HL-60 (cell line): ENCODE measurements at regions not wholly inside any gene's neighbourhood (a gene's known extent, or its start where the extent isn't known, plus 50 kb on each side); places are given as distances from the start of the nearest gene placed in this dataset.
"Not testable (repeated sequence)": the region's sequence is repeated elsewhere in the genome, so short reads cannot be mapped to it uniquely, and the experiment has no call there.

Source experiments
- DNase-seq, 2 experiments: peaks; one replicate each; pipeline ENCODE4 v3.0.0-alpha.2; 2010 to 2020; ENCODE audit warnings: low read depth in 1 of 2, low spot score in 1 of 2
- H3K27ac ChIP-seq: fragments of 250-450 bp; sonication (Bioruptor Pico); replicated peaks from 2 replicates; pipeline ENCODE4 v1.5.1; 2020; ENCODE audit warnings: mild to moderate bottlenecking, moderate library complexity
- H3K27me3 ChIP-seq: fragments of 250-450 bp; sonication (Bioruptor Pico); 2 replicates; pipeline ENCODE4 v1.5.1; 2021; ENCODE audit warnings: mild to moderate bottlenecking, moderate library complexity; ENCODE audit not compliant: insufficient read depth, poor library complexity, severe bottlenecking
- H3K4me3 ChIP-seq: replicated peaks from 2 replicates; pipeline ENCODE4 v1.5.1; 2011; ENCODE audit warnings: mild to moderate bottlenecking, control low read depth, low read length; ENCODE audit not compliant: insufficient read depth
- CTCF ChIP-seq: IDR thresholded peaks from one replicate; pipeline ENCODE4 v1.5.1; 2011; ENCODE audit warnings: low read length, control low read depth, inconsistent platforms; ENCODE audit not compliant: insufficient read depth
- GABPA ChIP-seq: IDR thresholded peaks from 2 replicates; pipeline ENCODE4 v1.6.1; 2012; ENCODE audit warnings: low read depth
- POLR2AphosphoS5 ChIP-seq: IDR thresholded peaks from 2 replicates; pipeline ENCODE4 v1.6.1; 2012; ENCODE audit warnings: low read depth
- REST ChIP-seq: IDR thresholded peaks from 2 replicates; pipeline ENCODE4 v1.6.1; 2012; ENCODE audit warnings: low read depth; ENCODE audit not compliant: insufficient replicate concordance
- SPI1 ChIP-seq: IDR thresholded peaks from 2 replicates; pipeline ENCODE4 v1.6.1; 2012; ENCODE audit warnings: low read depth, mild to moderate bottlenecking, borderline replicate concordance

DNA sequence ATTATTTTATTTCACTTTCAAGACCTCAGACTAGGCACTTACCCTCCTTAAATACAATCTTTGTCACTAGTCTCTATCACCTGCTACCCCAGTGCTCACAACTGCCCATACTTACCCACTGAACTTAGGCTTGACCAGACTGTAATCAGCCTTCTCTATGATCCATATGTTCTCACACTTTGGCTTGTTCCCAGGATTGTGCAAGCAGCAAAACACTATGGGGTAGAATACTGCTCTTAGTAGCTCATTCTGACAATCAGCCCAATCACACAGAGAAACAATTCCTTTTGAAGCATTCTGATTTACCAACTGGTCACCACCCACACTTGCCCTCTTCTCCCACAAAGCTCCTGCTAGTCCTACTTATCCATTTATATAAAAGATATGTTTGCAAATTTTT is 878.3 kb downstream of the FSTL5 start:
- Histone ChIP-seq H3K27ac (no peak overlapping the region), H3K4me3 (no peak overlapping the region), H3K27me3 (no peaks in the 10 kb centered on the region)
- DNase-seq: no peak
- TF ChIP-seq CTCF (no peak), SPI1 (no peak), GABPA (no peak), POLR2AphosphoS5 (no peak), REST (no peak)

DNA sequence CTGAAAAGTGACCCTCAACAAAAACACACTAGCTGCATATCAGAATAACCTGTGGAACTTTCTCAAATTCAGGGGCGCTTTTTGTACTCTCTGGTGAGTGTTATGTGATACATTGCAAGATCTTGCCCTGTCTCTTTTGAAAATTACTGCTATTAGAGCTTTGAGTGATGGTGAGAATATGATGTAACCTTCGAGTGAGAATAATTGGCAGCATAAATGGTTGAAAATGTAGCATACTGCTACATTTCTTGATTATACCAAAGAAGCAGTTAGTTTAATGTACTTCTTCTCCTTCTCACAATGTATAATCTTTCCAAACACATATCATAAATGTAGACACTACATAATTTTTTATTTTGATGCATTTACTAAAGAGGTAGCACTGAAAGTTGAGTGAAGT is 882.9 kb downstream of the FSTL5 start:
- no peak overlapping the region for H3K4me3 ChIP-seq
- no peak for DNase-seq
- no peak overlapping the region for H3K27ac ChIP-seq
- TF ChIP-seq GABPA: no peak
- no peak for TF ChIP-seq POLR2AphosphoS5
- TF ChIP-seq CTCF: no peak
- no peak for TF ChIP-seq SPI1
- no peak for TF ChIP-seq REST
- H3K27me3 ChIP-seq: no peaks in the 10 kb centered on the region

GRCh38 chr4:161279095-161279494 is 884.7 kb downstream of the FSTL5 start:
- no peak overlapping the region for H3K4me3 ChIP-seq
- TF ChIP-seq SPI1: no peak
- TF ChIP-seq GABPA: no peak
- TF ChIP-seq CTCF: no peak
- TF ChIP-seq POLR2AphosphoS5: no peak
- no peak for TF ChIP-seq REST
- no peaks in the 10 kb centered on the region for H3K27me3 ChIP-seq
- DNase-seq: no peak
- no peak overlapping the region for H3K27ac ChIP-seq

GRCh38 chr4:161277150-161277787 is 886.5 kb downstream of the FSTL5 start:
- not testable (repeated sequence) for H3K27me3 ChIP-seq, DNase-seq, H3K4me3 ChIP-seq, H3K27ac ChIP-seq
